Neuronal stem cell (in vitro differentiated cells): ENCODE measurements at regions not wholly inside any gene's neighbourhood (a gene's known extent, or its start where the extent isn't known, plus 50 kb on each side); places are given as distances from the start of the nearest gene placed in this dataset.

Experiments used
- DNase-seq: peaks from one replicate; pipeline ENCODE4 v3.0.0-alpha.2; 2013; ENCODE audit warnings: low spot score
- H2AFZ ChIP-seq: one replicate; pipeline ENCODE4 v1.6.1; 2013; ENCODE audit warnings: mild to moderate bottlenecking, low read length, inconsistent platforms
- H2AK5ac ChIP-seq: 2 replicates; pipeline ENCODE4 v1.6.1; 2013; ENCODE audit warnings: low read depth, mild to moderate bottlenecking, inconsistent platforms, low read length, moderate library complexity, mixed read lengths
- H2BK120ac ChIP-seq: 2 replicates; pipeline ENCODE4 v1.6.1; 2013; ENCODE audit warnings: low read depth, mild to moderate bottlenecking, inconsistent platforms, low read length, moderate library complexity, mixed read lengths
- H2BK12ac ChIP-seq: one replicate; pipeline ENCODE4 v1.6.1; 2013; ENCODE audit warnings: low read length, inconsistent platforms
- H2BK15ac ChIP-seq: 2 replicates; pipeline ENCODE4 v1.6.1; 2013; ENCODE audit warnings: mild to moderate bottlenecking, low read length, inconsistent platforms, mixed read lengths
- H2BK5ac ChIP-seq: one replicate; pipeline ENCODE4 v1.6.1; 2013; ENCODE audit warnings: inconsistent platforms, mild to moderate bottlenecking, low read length, moderate library complexity
- H3K14ac ChIP-seq: one replicate; pipeline ENCODE4 v1.6.1; 2013; ENCODE audit warnings: low read length, inconsistent platforms
- H3K18ac ChIP-seq: 2 replicates; pipeline ENCODE4 v1.6.1; 2013; ENCODE audit warnings: low read length, inconsistent platforms
- H3K23ac ChIP-seq: 2 replicates; pipeline ENCODE4 v1.6.1; 2013; ENCODE audit warnings: low read depth, mild to moderate bottlenecking, mixed read lengths, low read length, inconsistent platforms; ENCODE audit not compliant: poor library complexity
- H3K27ac ChIP-seq: replicated peaks from 3 replicates; pipeline ENCODE4 v1.5.1; 2013; ENCODE audit warnings: low read length, inconsistent platforms
- H3K27me3 ChIP-seq, 3 experiments: 2 replicates each; pipeline ENCODE4 v1.6.1; 2013; ENCODE audit warnings: low read length in 3 of 3, mild to moderate bottlenecking in 2 of 3, inconsistent platforms in 1 of 3, low read depth in 1 of 3, mixed read lengths in 1 of 3, moderate library complexity in 1 of 3; ENCODE audit not compliant: control insufficient read depth in 3 of 3, insufficient read depth in 3 of 3
- H3K36me3 ChIP-seq, 2 donors: replicated peaks in 1 of 2; 2 replicates each; pipeline ENCODE4 v1.6.1; 2013; ENCODE audit warnings: low read length in 2 of 2; ENCODE audit not compliant: control insufficient read depth in 2 of 2, insufficient read depth in 2 of 2
- H3K4ac ChIP-seq: 2 replicates; pipeline ENCODE4 v1.6.1; 2013; ENCODE audit warnings: inconsistent platforms, mild to moderate bottlenecking, low read length, moderate library complexity
- H3K4me1 ChIP-seq, 2 donors: 1 replicate in 1 of 2; 2 replicates in 1 of 2; pipeline ENCODE4 v1.6.1; 2013; ENCODE audit warnings: low read length in 2 of 2, low read depth in 1 of 2; ENCODE audit not compliant: control insufficient read depth in 2 of 2, insufficient read depth in 1 of 2
- H3K4me2 ChIP-seq: one replicate; pipeline ENCODE4 v1.6.1; 2013; ENCODE audit warnings: mild to moderate bottlenecking, low read length, inconsistent platforms; ENCODE audit not compliant: insufficient read depth, poor library complexity, severe bottlenecking
- H3K4me3 ChIP-seq, 2 donors: 2 replicates each; pipeline ENCODE4 v1.5.1; 2013; ENCODE audit warnings: low read length in 2 of 2, mild to moderate bottlenecking in 2 of 2, inconsistent platforms in 1 of 2, moderate library complexity in 1 of 2
- H3K79me1 ChIP-seq: one replicate; pipeline ENCODE4 v1.6.1; 2013; ENCODE audit warnings: low read depth, mild to moderate bottlenecking, inconsistent platforms, low read length, moderate library complexity
- H3K9ac ChIP-seq: one replicate; pipeline ENCODE4 v1.6.1; 2013; ENCODE audit warnings: mild to moderate bottlenecking, low read depth, low read length, inconsistent platforms; ENCODE audit not compliant: poor library complexity
- H3K9me3 ChIP-seq, 2 donors: replicated peaks in 1 of 2; 2 replicates each; pipeline versions ENCODE3 to v1.6.1; 2013; ENCODE audit warnings: low read length in 2 of 2, mild to moderate bottlenecking in 2 of 2, inconsistent platforms in 1 of 2, low read depth in 1 of 2, mixed read lengths in 1 of 2, moderate library complexity in 1 of 2; ENCODE audit not compliant: control insufficient read depth in 2 of 2, insufficient read depth in 1 of 2
- H4K8ac ChIP-seq: one replicate; pipeline ENCODE4 v1.6.1; 2013; ENCODE audit warnings: low read depth, mild to moderate bottlenecking, inconsistent platforms, low read length, moderate library complexity
- H4K91ac ChIP-seq: one replicate; pipeline ENCODE4 v1.6.1; 2013; ENCODE audit warnings: low read length, low read depth, mild to moderate bottlenecking, inconsistent platforms; ENCODE audit not compliant: poor library complexity
- WGBS, 2 donors: extraction: QIAGEN DNeasy Blood & Tissue Kit; methylation state at CpG; one replicate each; pipeline ENCODE4 v1.1.7; 2013; ENCODE audit warnings: missing lambda C conversion rate in 2 of 2, mixed read lengths in 1 of 2; ENCODE audit not compliant: insufficient read length in 2 of 2, insufficient replicate concordance in 1 of 2; ENCODE audit errors: extremely low coverage in 2 of 2; 5-methylcytosine and 5-hydroxymethylcytosine counted together

DNA sequence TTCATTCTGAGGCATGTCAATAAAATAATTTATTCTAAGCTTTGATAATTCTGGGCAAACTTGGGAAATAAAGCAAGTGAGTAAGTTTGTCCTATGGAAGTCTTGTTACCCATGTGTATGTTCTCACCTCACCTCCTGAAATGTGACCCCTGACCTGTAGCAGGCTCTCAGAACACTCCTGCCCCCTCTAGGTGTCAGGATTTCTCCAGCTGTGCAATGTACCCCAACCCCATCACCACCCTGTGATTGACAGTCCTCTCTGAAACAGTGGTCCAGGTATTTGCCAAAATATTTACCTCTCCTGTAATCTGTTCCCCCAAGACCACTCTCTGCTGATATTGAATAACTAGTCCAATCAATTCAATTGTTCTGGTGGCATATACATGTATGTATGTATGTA is 122.6 kb upstream of the PTER start:
- H3K23ac ChIP-seq = no peak overlapping the region
- no peak overlapping the region for H2AK5ac ChIP-seq
- no peak overlapping the region for H2BK15ac ChIP-seq
- no peaks in the 10 kb centered on the region for H3K79me1 ChIP-seq
- no peaks in the 10 kb centered on the region for H3K36me3 ChIP-seq
- H2BK12ac ChIP-seq = no peak overlapping the region
- no peak overlapping the region for H3K18ac ChIP-seq
- no peak overlapping the region for H4K8ac ChIP-seq
- no peak overlapping the region for H2BK120ac ChIP-seq
- H2BK5ac ChIP-seq = no peak overlapping the region
- H3K4me3 ChIP-seq = no peak overlapping the region
- H3K4me2 ChIP-seq = no peak overlapping the region
- DNase-seq = no peak
- H3K9me3 ChIP-seq = no peaks in the 10 kb centered on the region
- H4K91ac ChIP-seq = no peak overlapping the region
- no peaks in the 10 kb centered on the region for H3K27me3 ChIP-seq
- H3K14ac ChIP-seq = no peak overlapping the region
- H3K4ac ChIP-seq = no peak overlapping the region
- no peak overlapping the region for H2AFZ ChIP-seq
- no peak overlapping the region for H3K27ac ChIP-seq
- no peak overlapping the region for H3K9ac ChIP-seq
- H3K4me1 ChIP-seq = no peaks in the 10 kb centered on the region

DNA sequence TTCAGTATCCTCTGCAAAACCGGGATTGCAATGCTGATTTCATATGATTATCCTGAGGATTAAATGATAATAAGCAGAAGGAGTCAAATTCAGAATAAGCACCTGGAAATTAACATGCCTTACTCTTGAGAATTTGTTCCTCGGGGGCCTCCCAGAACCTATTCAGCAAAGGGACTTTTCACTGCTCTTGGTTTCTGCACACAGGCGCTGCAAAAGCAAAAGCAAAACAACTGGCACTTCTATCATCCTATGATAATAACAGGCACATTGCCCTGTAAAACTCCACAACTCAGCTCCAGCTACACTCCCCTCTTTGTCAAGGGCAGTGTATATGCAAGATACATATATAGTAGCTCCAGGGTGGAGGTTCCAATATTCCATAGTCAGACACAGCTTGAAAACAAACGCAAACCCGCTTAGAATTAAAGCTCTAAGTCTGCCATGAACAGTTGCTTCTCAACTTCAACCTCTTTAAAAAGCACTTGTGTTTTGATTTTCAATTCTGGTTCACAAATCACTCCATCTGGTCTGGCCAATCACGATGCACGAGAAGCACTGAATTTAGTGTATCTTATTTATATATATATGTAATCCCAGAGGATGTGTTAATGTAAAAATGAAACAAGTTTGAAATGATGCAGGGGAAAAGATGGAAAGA is 119.9 kb upstream of the PTER start:
- Histone ChIP-seq H2AK5ac (no peak overlapping the region), H2BK120ac (no peak overlapping the region), H3K18ac (no peak overlapping the region), H3K14ac (no peak overlapping the region), H2BK5ac (no peak overlapping the region), H3K27ac (no peak overlapping the region), H3K79me1 (no peaks in the 10 kb centered on the region), H3K4me1 (no peaks in the 10 kb centered on the region), H3K9me3 (no peaks in the 10 kb centered on the region), H3K4me3 (no peak overlapping the region), H4K8ac (no peak overlapping the region), H3K4ac (no peak overlapping the region), H4K91ac (no peak overlapping the region), H3K23ac (no peak overlapping the region), H3K4me2 (no peak overlapping the region), H3K36me3 (no peaks in the 10 kb centered on the region), H3K27me3 (no peaks in the 10 kb centered on the region), H2AFZ (no peak overlapping the region), H2BK12ac (no peak overlapping the region), H3K9ac (no peak overlapping the region), H2BK15ac (no peak overlapping the region)
- no peak for DNase-seq
- WGBS, 2 donors = no CpG with 5 or more reads among the region's 7 CpGs

DNA sequence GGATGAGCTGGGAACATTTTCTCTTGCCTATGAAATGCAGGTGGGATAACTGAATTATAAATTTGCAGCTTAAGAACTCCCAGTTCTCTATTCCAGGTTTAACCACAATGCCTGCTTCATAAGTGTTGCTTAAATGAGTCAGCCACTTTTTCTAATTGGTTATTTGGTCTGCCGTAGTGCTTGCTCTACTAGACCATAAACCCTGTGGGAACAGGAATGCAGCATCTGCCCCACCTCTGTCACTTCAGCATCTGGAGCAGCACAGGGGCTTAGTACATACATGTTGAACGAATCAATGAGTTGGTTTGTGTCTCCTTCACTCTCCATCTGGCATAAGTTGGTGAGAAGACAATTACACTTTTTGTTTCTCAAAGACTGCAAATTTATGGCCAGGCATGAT is 95.2 kb upstream of the PTER start:
- Histone ChIP-seq H2AK5ac (no peak overlapping the region), H3K4ac (no peak overlapping the region), H3K27me3 (no peaks in the 10 kb centered on the region), H2BK5ac (no peak overlapping the region), H3K36me3 (no peaks in the 10 kb centered on the region), H3K4me1 (no peaks in the 10 kb centered on the region), H4K91ac (no peak overlapping the region), H3K18ac (no peak overlapping the region), H3K79me1 (no peaks in the 10 kb centered on the region), H2BK120ac (no peak overlapping the region), H3K27ac (no peak overlapping the region), H3K4me3 (no peak overlapping the region), H3K4me2 (no peak overlapping the region), H2BK15ac (no peak overlapping the region), H3K9me3 (no peaks in the 10 kb centered on the region), H3K23ac (no peak overlapping the region), H2AFZ (no peak overlapping the region), H2BK12ac (no peak overlapping the region), H3K9ac (no peak overlapping the region), H3K14ac (no peak overlapping the region), H4K8ac (no peak overlapping the region)
- no CpG with 5 or more reads among the region's 2 CpGs for WGBS, 2 donors
- no peak for DNase-seq

DNA sequence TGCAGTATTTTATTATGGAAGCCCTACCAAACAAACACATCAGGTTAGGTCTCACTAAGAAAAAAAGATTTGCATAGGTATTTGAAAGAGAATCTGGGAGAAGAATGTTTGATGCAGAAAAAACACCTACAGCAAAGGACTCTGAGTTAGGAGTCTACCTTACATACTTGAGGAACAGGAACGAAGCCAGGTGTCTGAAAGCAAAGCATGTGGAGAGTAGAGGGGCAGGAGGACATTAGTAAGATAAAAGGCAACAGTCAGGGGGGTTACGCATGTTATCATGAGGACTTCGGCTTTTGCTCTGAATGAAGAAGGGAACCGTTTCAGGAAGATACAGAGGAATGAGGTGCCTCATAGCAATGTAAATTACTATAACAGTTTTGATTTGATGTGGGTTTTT is 87.9 kb upstream of the PTER start:
- H2BK5ac ChIP-seq = no peak overlapping the region
- no peak overlapping the region for H2AK5ac ChIP-seq
- WGBS, 2 donors = no CpG with 5 or more reads among the region's 4 CpGs
- no peaks in the 10 kb centered on the region for H3K27me3 ChIP-seq
- H3K4me1 ChIP-seq = no peaks in the 10 kb centered on the region
- no peak overlapping the region for H2BK15ac ChIP-seq
- no peaks in the 10 kb centered on the region for H3K9me3 ChIP-seq
- no peak overlapping the region for H2BK12ac ChIP-seq
- H3K27ac ChIP-seq = no peak overlapping the region
- H4K91ac ChIP-seq = no peak overlapping the region
- no peak overlapping the region for H3K4me2 ChIP-seq
- no peak overlapping the region for H2BK120ac ChIP-seq
- no peak overlapping the region for H3K9ac ChIP-seq
- no peak overlapping the region for H2AFZ ChIP-seq
- no peak overlapping the region for H4K8ac ChIP-seq
- H3K14ac ChIP-seq = no peak overlapping the region
- H3K79me1 ChIP-seq = no peaks in the 10 kb centered on the region
- no peak overlapping the region for H3K4ac ChIP-seq
- no peak overlapping the region for H3K4me3 ChIP-seq
- H3K23ac ChIP-seq = no peak overlapping the region
- no peaks in the 10 kb centered on the region for H3K36me3 ChIP-seq
- H3K18ac ChIP-seq = no peak overlapping the region
- no peak for DNase-seq
